SJSA1 (cell line): ENCODE measurements at regions not wholly inside any gene's neighbourhood (a gene's known extent, or its start where the extent isn't known, plus 50 kb on each side); places are given as distances from the start of the nearest gene placed in this dataset.

ENCODE experiments used
- DNase-seq, 2 experiments: peaks; one replicate each; pipeline ENCODE4 v3.0.0-alpha.2; 2015 to 2020; ENCODE audit warnings: low spot score in 2 of 2, low read depth in 1 of 2
- H3K27ac ChIP-seq: fragments of 250-450 bp; sonication (Bioruptor Pico); 2 replicates; pipeline ENCODE4 v1.5.1; 2020; ENCODE audit warnings: mild to moderate bottlenecking, moderate library complexity
- H3K27me3 ChIP-seq: fragments of 250-450 bp; sonication (Bioruptor Pico); replicated peaks from 2 replicates; pipeline ENCODE4 v1.5.1; 2020; ENCODE audit warnings: mild to moderate bottlenecking, moderate library complexity
- H3K36me3 ChIP-seq: fragments of 250-450 bp; sonication (Bioruptor Pico); 2 replicates; pipeline ENCODE4 v1.5.1; 2020; ENCODE audit warnings: mild to moderate bottlenecking
- H3K4me1 ChIP-seq: fragments of 250-450 bp; sonication (Bioruptor Pico); replicated peaks from 2 replicates; pipeline ENCODE4 v1.6.1; 2021; ENCODE audit warnings: mild to moderate bottlenecking
- H3K4me3 ChIP-seq: fragments of 250-450 bp; sonication (Bioruptor Pico); 2 replicates; pipeline ENCODE4 v1.5.1; 2020; ENCODE audit warnings: mild to moderate bottlenecking
- H3K9me3 ChIP-seq: fragments of 250-450 bp; sonication (Bioruptor Pico); replicated peaks from 2 replicates; pipeline ENCODE4 v1.5.1; 2020; ENCODE audit warnings: mild to moderate bottlenecking

DNA sequence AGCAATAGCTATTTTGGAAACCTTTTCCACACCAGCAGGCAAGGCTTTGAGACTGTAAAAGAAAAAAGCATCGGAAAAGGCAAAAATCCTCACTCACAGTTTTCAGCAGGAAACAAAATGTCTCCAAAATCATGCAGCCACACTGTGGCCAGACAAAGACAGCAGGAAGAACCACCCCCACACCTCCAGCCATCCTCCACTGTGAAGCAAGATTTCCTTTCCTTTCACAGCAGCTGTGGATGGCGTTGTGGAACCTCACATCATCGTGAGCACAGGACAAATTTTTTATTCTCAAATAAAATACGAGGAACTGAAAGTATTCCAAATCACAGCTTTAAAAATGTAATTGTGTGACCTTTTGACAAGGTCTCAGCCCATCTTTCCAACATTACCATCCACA lies 351.7 kb upstream of the NOCT start:
- no peaks in the 10 kb centered on the region for H3K9me3 ChIP-seq
- H3K4me3 ChIP-seq, result no peak overlapping the region
- DNase-seq, result no peak
- H3K36me3 ChIP-seq, result no peaks in the 10 kb centered on the region
- peaks cover 22% of the 10 kb centered on the region for H3K4me1 ChIP-seq
- no peak overlapping the region for H3K27ac ChIP-seq
- H3K27me3 ChIP-seq, result no peaks in the 10 kb centered on the region

- Histone ChIP-seq H3K4me3 (no peak overlapping the region), H3K27ac (no peak overlapping the region), H3K4me1 (peaks cover 11% of the 10 kb centered on the region), H3K36me3 (no peaks in the 10 kb centered on the region), H3K27me3 (no peaks in the 10 kb centered on the region), H3K9me3 (no peaks in the 10 kb centered on the region)
- DNase-seq, result no peak
Observed at GRCh38 chr4:138659812-138660316, 355.7 kb upstream of the NOCT start.

DNA sequence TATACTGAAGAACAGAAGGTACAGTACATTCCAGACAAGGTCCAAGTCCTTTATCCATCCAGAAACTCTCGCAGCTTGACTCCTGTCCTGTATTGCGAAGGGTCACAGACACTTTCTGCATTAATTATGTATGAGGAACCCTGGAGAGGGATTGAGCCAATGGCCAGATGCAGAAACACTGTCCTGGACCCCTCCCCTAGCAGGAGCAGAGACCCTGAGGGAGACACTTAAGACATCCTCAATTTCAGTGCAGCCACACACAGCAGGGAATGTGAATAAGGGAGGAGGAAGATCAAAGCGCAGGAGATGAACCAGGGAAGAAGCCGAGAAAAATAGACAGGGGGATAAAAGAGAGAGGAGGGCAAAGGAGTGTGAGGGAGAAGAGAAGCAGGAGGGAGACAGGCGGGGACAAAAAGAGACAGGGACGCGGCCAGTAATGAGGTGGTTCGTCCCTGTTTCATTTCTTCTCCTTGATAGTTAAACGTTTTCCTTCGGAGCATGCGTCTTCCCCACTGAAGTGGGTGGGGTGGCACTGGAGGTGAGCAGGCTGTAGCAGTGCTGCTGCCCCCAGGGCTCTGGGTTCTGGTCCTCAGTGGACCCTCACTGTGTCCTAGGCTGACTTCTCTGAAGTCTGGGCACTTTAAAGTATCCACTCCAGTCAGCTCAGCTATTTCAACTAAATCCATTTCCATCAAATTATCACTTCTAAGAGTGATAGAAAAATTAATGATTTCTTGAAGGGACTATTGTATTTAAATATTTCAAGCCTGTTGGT lies 356.4 kb upstream of the NOCT start:
- DNase-seq, result no peak
- Histone ChIP-seq H3K27me3 (no peaks in the 10 kb centered on the region), H3K4me3 (no peak overlapping the region)

DNA sequence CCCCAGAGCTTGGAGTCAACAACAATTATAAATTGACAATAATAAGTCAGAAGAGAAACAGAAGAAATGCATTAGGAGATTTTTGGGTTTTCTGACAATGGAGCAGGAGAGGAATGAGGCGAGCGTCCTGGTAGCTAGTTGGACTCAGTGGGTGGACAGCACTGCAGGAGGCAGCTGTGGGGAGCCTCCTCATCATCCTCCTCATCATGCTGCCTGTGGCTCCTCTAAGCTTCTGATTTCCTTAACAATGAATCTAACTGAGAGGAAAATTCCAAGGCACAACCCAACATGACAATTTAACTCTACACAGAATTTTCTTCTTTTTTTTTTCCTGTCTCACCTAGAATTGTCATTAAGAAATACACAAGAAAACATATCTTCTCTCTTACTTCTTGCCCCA lies 357.1 kb upstream of the NOCT start:
- DNase-seq, result no peak
- Histone ChIP-seq H3K9me3 (no peaks in the 10 kb centered on the region), H3K36me3 (no peaks in the 10 kb centered on the region), H3K27ac (no peak overlapping the region), H3K4me3 (no peak overlapping the region), H3K4me1 (peaks cover 11% of the 10 kb centered on the region), H3K27me3 (no peaks in the 10 kb centered on the region)

More for the DNA sequence above, 356.4 kb upstream of the NOCT start:
- Histone ChIP-seq H3K27ac (no peak overlapping the region), H3K4me1 (peaks cover 11% of the 10 kb centered on the region), H3K36me3 (no peaks in the 10 kb centered on the region), H3K9me3 (no peaks in the 10 kb centered on the region)

- Histone ChIP-seq H3K27me3 (no peaks in the 10 kb centered on the region), H3K27ac (no peak overlapping the region), H3K4me3 (no peak overlapping the region), H3K36me3 (no peaks in the 10 kb centered on the region), H3K4me1 (peaks cover 11% of the 10 kb centered on the region), H3K9me3 (no peaks in the 10 kb centered on the region)
- no peak for DNase-seq
Observed at GRCh38 chr4:138656990-138657389, 358.6 kb upstream of the NOCT start.

DNA sequence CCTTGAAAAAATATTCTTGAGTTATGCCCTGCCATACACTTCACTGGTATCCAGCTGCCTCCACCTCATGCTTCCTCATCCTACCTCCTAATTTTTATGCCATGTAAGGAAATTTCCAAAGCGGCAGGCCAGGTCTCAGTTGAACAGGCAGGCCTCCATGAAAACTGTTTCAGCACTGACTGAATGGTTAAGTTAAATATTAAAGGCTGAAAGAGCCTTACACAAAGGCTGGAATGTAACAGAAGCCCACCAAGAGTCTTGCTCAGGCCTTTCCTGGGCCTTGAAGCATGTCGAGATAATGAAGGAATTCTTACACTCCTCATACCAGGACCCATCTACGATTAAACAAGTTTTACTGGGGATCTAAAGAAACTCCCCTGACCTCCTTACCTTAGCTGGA lies 359.6 kb upstream of the NOCT start:
- peaks cover 11% of the 10 kb centered on the region for H3K4me1 ChIP-seq
- H3K27me3 ChIP-seq, result no peaks in the 10 kb centered on the region
- DNase-seq, result no peak
- H3K4me3 ChIP-seq, result no peak overlapping the region
- no peaks in the 10 kb centered on the region for H3K36me3 ChIP-seq
- H3K27ac ChIP-seq, result no peak overlapping the region
- no peaks in the 10 kb centered on the region for H3K9me3 ChIP-seq

- Histone ChIP-seq H3K4me3 (no peak overlapping the region), H3K4me1 (peaks cover 10% of the 10 kb centered on the region), H3K36me3 (no peaks in the 10 kb centered on the region), H3K27ac (no peak overlapping the region), H3K27me3 (no peaks in the 10 kb centered on the region), H3K9me3 (no peaks in the 10 kb centered on the region)
- DNase-seq, result no peak
Observed at GRCh38 chr4:138655286-138655685, 360.3 kb upstream of the NOCT start.

DNA sequence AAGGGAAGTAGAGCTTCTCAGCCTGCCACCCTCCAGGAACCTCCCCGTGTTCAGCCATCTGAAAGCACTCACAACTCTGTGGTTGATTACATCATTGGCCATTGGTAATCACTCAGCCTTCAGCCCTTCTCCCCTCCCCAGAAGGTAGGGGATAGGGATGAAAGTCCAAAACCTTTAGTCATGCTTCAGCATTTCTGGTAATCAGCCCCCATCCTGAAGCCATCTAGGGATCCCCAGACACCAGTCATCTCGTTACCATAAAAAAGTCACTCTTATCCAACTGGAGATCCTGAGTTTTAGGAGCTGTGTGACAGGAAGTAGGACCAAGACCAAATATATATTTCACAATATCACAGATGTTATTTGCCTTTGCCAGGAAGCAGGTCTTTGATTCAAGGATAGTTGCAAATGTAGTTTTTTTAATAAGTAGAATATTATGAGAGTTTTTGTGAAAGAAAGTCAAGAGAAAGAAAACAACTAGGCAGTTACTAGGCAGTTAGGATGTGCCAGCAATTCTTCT lies 364.6 kb upstream of the NOCT start:
- Histone ChIP-seq H3K27ac (no peak overlapping the region), H3K4me1 (no peaks in the 10 kb centered on the region), H3K27me3 (no peaks in the 10 kb centered on the region), H3K4me3 (no peak overlapping the region), H3K36me3 (no peaks in the 10 kb centered on the region), H3K9me3 (no peaks in the 10 kb centered on the region)
- no peak for DNase-seq

- Histone ChIP-seq H3K9me3 (no peaks in the 10 kb centered on the region), H3K36me3 (no peaks in the 10 kb centered on the region), H3K27me3 (no peaks in the 10 kb centered on the region), H3K4me1 (peaks cover 2% of the 10 kb centered on the region), H3K27ac (no peak overlapping the region), H3K4me3 (no peak overlapping the region)
- DNase-seq, result no peak
Observed at GRCh38 chr4:138650495-138650894, 365.1 kb upstream of the NOCT start.

GRCh38 chr4:138647433-138647832 lies 368.1 kb upstream of the NOCT start:
- no peak overlapping the region for H3K4me3 ChIP-seq
- H3K4me1 ChIP-seq, result peaks cover 7% of the 10 kb centered on the region
- DNase-seq, result no peak
- H3K27ac ChIP-seq, result no peak overlapping the region
- no peaks in the 10 kb centered on the region for H3K9me3 ChIP-seq
- H3K27me3 ChIP-seq, result no peaks in the 10 kb centered on the region
- no peaks in the 10 kb centered on the region for H3K36me3 ChIP-seq

DNA sequence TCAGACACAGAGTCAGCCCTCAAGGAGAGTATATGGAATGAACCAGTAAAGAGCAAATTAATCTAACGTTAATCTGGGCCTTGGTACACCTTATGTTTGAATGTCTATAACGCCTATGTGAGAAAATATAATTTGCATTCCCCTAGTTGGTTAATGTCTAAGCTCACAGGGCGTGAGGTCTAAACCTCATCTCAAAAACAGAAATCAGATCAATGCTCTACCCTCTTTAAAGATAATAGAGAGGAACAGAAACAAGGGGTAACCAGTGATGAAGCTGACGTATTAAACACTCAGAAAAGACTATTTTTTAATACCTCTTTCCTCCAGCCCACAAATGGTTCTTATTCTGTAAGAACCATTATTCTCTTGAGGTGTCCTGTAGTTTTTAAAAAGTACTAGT lies 369.2 kb upstream of the NOCT start:
- Histone ChIP-seq H3K27me3 (no peaks in the 10 kb centered on the region), H3K4me3 (no peak overlapping the region), H3K9me3 (no peaks in the 10 kb centered on the region), H3K36me3 (no peaks in the 10 kb centered on the region), H3K4me1 (peaks cover 7% of the 10 kb centered on the region), H3K27ac (no peak overlapping the region)
- DNase-seq, result no peak

GRCh38 chr4:138645289-138645688 lies 370.3 kb upstream of the NOCT start:
- no peak overlapping the region for H3K27ac ChIP-seq
- peak in 1 of 2 experiments; percentile 14 for DNase-seq
- no peaks in the 10 kb centered on the region for H3K27me3 ChIP-seq
- no peaks in the 10 kb centered on the region for H3K9me3 ChIP-seq
- H3K4me1 ChIP-seq, result peaks cover 7% of the 10 kb centered on the region
- H3K4me3 ChIP-seq, result no peak overlapping the region
- no peaks in the 10 kb centered on the region for H3K36me3 ChIP-seq

DNA sequence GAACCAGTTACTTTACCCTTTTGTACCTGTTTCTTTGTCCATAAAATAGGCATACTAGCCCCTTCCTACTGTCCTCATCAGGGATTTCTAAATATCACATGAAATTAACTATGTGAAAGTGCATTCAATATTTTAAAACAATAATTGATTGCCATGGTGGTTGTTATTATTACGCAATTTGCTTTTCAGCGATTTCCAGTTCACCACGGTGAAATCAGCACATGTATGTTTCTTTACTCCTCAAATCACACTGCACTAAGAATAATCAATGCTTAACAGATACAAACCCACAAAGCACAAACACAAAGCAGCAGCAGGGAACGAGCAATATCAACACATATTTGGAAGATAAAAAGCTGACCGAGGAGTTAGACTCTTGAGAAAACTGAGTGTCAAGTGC lies 371.3 kb upstream of the NOCT start:
- H3K4me3 ChIP-seq, result no peak overlapping the region
- no peaks in the 10 kb centered on the region for H3K36me3 ChIP-seq
- no peaks in the 10 kb centered on the region for H3K9me3 ChIP-seq
- no peak overlapping the region for H3K27ac ChIP-seq
- H3K27me3 ChIP-seq, result no peaks in the 10 kb centered on the region
- DNase-seq, result no peak
- peaks cover 7% of the 10 kb centered on the region for H3K4me1 ChIP-seq

DNA sequence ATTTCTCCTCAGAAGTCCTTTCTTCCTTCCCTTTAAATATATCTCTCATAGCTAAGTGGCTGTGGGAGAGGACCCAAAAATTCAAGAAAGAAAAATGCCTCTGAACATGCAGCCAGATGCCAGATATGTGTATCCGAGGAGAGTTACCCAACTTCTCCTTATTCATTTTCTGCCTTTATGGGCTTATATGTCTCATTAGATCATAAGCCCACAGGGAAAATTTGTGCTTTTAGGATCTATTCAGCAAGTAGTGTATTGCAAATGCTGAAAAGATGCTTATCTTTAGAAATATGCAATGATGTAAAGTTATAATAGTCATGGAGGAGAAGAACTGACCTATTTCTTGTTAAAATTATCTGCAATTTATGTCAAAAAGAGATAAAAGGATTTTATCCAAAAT lies 371.8 kb upstream of the NOCT start:
- H3K36me3 ChIP-seq, result no peaks in the 10 kb centered on the region
- no peak overlapping the region for H3K4me3 ChIP-seq
- H3K4me1 ChIP-seq, result peaks cover 7% of the 10 kb centered on the region
- no peaks in the 10 kb centered on the region for H3K27me3 ChIP-seq
- no peak overlapping the region for H3K27ac ChIP-seq
- H3K9me3 ChIP-seq, result no peaks in the 10 kb centered on the region
- no peak for DNase-seq
